ENCODE measurements at regions not wholly inside any gene's neighbourhood (a gene's known extent, or its start where the extent isn't known, plus 50 kb on each side); places are given as distances from the start of the nearest gene placed in this dataset.

- intact Hi-C loops (cut with DNase I; ENCODE audit: low total_unique reads): no loop called here
- no peak overlapping the region for H3K4me3 ChIP-seq
- no peak overlapping the region for H3K27ac ChIP-seq
- no peaks in the 10 kb centered on the region for H3K27me3 ChIP-seq
- H3K4me1 ChIP-seq: no peaks in the 10 kb centered on the region
- no peaks in the 10 kb centered on the region for H3K36me3 ChIP-seq
- no peak for TF ChIP-seq POLR2A (IDR thresholded peaks at IDR 0.05)
- TF ChIP-seq, protein P1, sequence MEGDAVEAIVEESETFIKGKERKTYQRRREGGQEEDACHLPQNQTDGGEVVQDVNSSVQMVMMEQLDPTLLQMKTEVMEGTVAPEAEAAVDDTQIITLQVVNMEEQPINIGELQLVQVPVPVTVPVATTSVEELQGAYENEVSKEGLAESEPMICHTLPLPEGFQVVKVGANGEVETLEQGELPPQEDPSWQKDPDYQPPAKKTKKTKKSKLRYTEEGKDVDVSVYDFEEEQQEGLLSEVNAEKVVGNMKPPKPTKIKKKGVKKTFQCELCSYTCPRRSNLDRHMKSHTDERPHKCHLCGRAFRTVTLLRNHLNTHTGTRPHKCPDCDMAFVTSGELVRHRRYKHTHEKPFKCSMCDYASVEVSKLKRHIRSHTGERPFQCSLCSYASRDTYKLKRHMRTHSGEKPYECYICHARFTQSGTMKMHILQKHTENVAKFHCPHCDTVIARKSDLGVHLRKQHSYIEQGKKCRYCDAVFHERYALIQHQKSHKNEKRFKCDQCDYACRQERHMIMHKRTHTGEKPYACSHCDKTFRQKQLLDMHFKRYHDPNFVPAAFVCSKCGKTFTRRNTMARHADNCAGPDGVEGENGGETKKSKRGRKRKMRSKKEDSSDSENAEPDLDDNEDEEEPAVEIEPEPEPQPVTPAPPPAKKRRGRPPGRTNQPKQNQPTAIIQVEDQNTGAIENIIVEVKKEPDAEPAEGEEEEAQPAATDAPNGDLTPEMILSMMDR (IDR thresholded peaks at IDR 0.05): no peak
- DNase-seq: no peak
- H3K9me3 ChIP-seq: no peaks in the 10 kb centered on the region
These were observed 50.2 kb upstream of the BARX1 start for GRCh38 chr9:94005272-94005901.
